HepG2 (cell line): ENCODE measurements at regions not wholly inside any gene's neighbourhood (a gene's known extent, or its start where the extent isn't known, plus 50 kb on each side); places are given as distances from the start of the nearest gene placed in this dataset.

ENCODE experiments used
- ATAC-seq: fragments of 200-7000 bp; cut with Tn5 transposase; 3 replicates; pipeline ENCODE4 v1.9.1; 2020; ENCODE audit warnings: mild to moderate bottlenecking, moderate library complexity
- BruUV-seq: library from RNA; stranded (reverse); fragments of 400-500 nt; replicated peaks from 2 replicates; lab custom pipeline; 2021; lab: Mats Ljungman, UMichigan
- CTCF ChIA-PET: fragments of 300-600 bp; formaldehyde crosslinking; extraction: SDS; loops from one replicate; lab custom pipeline; 2021; ENCODE audit warnings: low total read pairs, inconsistent platforms, low intra/inter-chr PET ratio; lab: Yijun Ruan, JAX
- POLR2A ChIA-PET: fragments of 350-600 bp; sonication (Branson Sonifier 250); formaldehyde crosslinking; loops from one replicate; lab custom pipeline; 2020; ENCODE audit warnings: antibody characterized with exemption, inconsistent platforms; lab: Yijun Ruan, JAX
- DNase-seq: peaks from one replicate; pipeline ENCODE4 v3.0.0-alpha.2; 2015; ENCODE audit warnings: low spot score
- FAIRE-seq: peaks from 3 replicates; lab custom pipeline; 2011; peaks lifted over from hg19 to GRCh38; lab: Jason Lieb, UNC
- H2AFZ ChIP-seq: one replicate; pipeline ENCODE4 v1.6.1; 2011; ENCODE audit warnings: low read length, inconsistent platforms
- H3K27ac ChIP-seq: fragments of 300-600 bp; 3 replicates; pipeline ENCODE4 v1.8.0; 2011; ENCODE audit warnings: mixed run types, mild to moderate bottlenecking, mixed read lengths, low read length, inconsistent platforms; ENCODE audit not compliant: insufficient read depth; ENCODE audit errors: extremely low read length
- H3K27me3 ChIP-seq, 2 experiments: fragments of 200-600 bp in 1 of 2; 2 replicates in 1 of 2; 3 replicates in 1 of 2; pipeline versions ENCODE4 v1.6.0 to v1.8.0; 2011; ENCODE audit warnings: low read length in 2 of 2, mild to moderate bottlenecking in 2 of 2, moderate library complexity in 2 of 2, inconsistent platforms in 1 of 2; ENCODE audit not compliant: insufficient read depth in 2 of 2, control insufficient read depth in 1 of 2
- H3K36me3 ChIP-seq, 2 experiments: fragments of 200-600 bp in 1 of 2; replicated peaks in 1 of 2; 2 replicates in 1 of 2; 3 replicates in 1 of 2; pipeline versions ENCODE4 v1.5.1 to v1.8.0; 2011; ENCODE audit warnings: low read length in 2 of 2, inconsistent platforms in 1 of 2; ENCODE audit not compliant: insufficient read depth in 2 of 2, control insufficient read depth in 1 of 2
- H3K4me1 ChIP-seq: 2 replicates; pipeline ENCODE4 v1.5.1; 2012; ENCODE audit warnings: low read length, inconsistent platforms; ENCODE audit not compliant: insufficient read depth
- H3K4me2 ChIP-seq: 2 replicates; pipeline ENCODE4 v1.6.0; 2011; ENCODE audit warnings: low read depth, low read length, inconsistent platforms
- H3K4me3 ChIP-seq, 3 experiments: fragments of 200-600 bp in 1 of 3; sonication (generic), shearing (Covaris generic) in 1 of 3; replicated peaks in 1 of 3; 2 replicates each; pipeline ENCODE4 v1.5.1; 2011 to 2016; ENCODE audit warnings: low read length in 3 of 3, inconsistent platforms in 2 of 3, low read depth in 2 of 3, mild to moderate bottlenecking in 2 of 3, control low read depth in 1 of 3, mixed read lengths in 1 of 3; ENCODE audit not compliant: insufficient read depth in 1 of 3
- H3K79me2 ChIP-seq: one replicate; pipeline ENCODE4 v1.6.1; 2011; ENCODE audit warnings: low read length, inconsistent platforms; ENCODE audit not compliant: insufficient read depth
- H3K9ac ChIP-seq: 2 replicates; pipeline ENCODE4 v1.6.0; 2011; ENCODE audit warnings: mild to moderate bottlenecking, low read depth, low read length, inconsistent platforms; ENCODE audit not compliant: insufficient read depth
- H3K9me3 ChIP-seq: 2 replicates; pipeline ENCODE4 v1.5.1; 2012; ENCODE audit warnings: mild to moderate bottlenecking, low read length
- H4K20me1 ChIP-seq: 2 replicates; pipeline ENCODE4 v1.6.0; 2011; ENCODE audit warnings: inconsistent platforms, mild to moderate bottlenecking, low read length, moderate library complexity; ENCODE audit not compliant: insufficient read depth
- CTCF ChIP-seq: sonication (generic); formaldehyde crosslinking; IDR thresholded peaks from 2 replicates; pipeline ENCODE4 v1.5.0; 2020; ENCODE audit warnings: mild to moderate bottlenecking, missing genetic modification reagents, moderate library complexity
- DR1 ChIP-seq: sonication (generic); formaldehyde crosslinking; IDR thresholded peaks from 2 replicates; pipeline ENCODE4 v1.8.0; 2021; ENCODE audit warnings: mild to moderate bottlenecking, missing genetic modification reagents, inconsistent platforms
- KDM5A ChIP-seq: fragments of 200-600 bp; sonication (generic); IDR thresholded peaks from 2 replicates; pipeline ENCODE4 v1.7.0; 2018; ENCODE audit warnings: antibody characterized with exemption, mild to moderate bottlenecking, low read length, borderline replicate concordance
- MLXIP ChIP-seq: sonication (generic); formaldehyde crosslinking; IDR thresholded peaks from 2 replicates; pipeline ENCODE4 v1.9.0; 2021; ENCODE audit warnings: missing genetic modification reagents, borderline replicate concordance
- MYC ChIP-seq: sonication (generic); formaldehyde crosslinking; IDR thresholded peaks from 2 replicates; pipeline ENCODE4 v1.9.0; 2021; ENCODE audit warnings: missing genetic modification reagents, borderline replicate concordance
- RFX1 ChIP-seq: fragments of 450-650 bp; IDR thresholded peaks from 2 replicates; pipeline ENCODE4 v1.6.1; 2017
- SMYD3 ChIP-seq: sonication (generic); formaldehyde crosslinking; IDR thresholded peaks from 2 replicates; pipeline ENCODE4 v1.8.1; 2023; ENCODE audit warnings: mild to moderate bottlenecking, missing genetic modification reagents
- ZNF362 ChIP-seq: sonication (generic); formaldehyde crosslinking; IDR thresholded peaks from 2 replicates; pipeline ENCODE4 v1.4.0; 2020; ENCODE audit warnings: missing genetic modification reagents, mild to moderate bottlenecking, borderline replicate concordance
- ZNF441 ChIP-seq: sonication (generic); formaldehyde crosslinking; IDR thresholded peaks from 2 replicates; pipeline ENCODE4 v1.7.0; 2021; ENCODE audit warnings: missing genetic modification reagents, borderline replicate concordance
- ZNF773 ChIP-seq: sonication (generic); formaldehyde crosslinking; IDR thresholded peaks from 2 replicates; pipeline ENCODE4 v1.4.0; 2020; ENCODE audit warnings: missing genetic modification reagents, borderline replicate concordance
- ZNF800 ChIP-seq: sonication (generic); formaldehyde crosslinking; IDR thresholded peaks from 2 replicates; pipeline ENCODE4 v1.4.0; 2020; ENCODE audit warnings: missing genetic modification reagents
- WGBS: methylation state at CpG from one replicate; pipeline ENCODE4 v1.1.6; 2017; ENCODE audit warnings: low lambda C conversion rate; 5-methylcytosine and 5-hydroxymethylcytosine counted together
- in situ Hi-C: cut with HindIII; loops from 2 replicates; pipeline ENCODE4 v1.10.0; 2017; ENCODE audit warnings: low pct_unique_long_range_greater_than_20kb; ENCODE audit not compliant: extremely low pct_ligation_motif_present
- intact Hi-C: fragments of 100-400 bp; cut with micrococcal nuclease; formaldehyde crosslinking; loops from one replicate; pipeline ENCODE4 v1.10.0; 2022; ENCODE audit not compliant: unreplicated experiment

- H3K79me2 ChIP-seq, result no peaks in the 10 kb centered on the region
- CTCF ChIA-PET, result no interaction called here
- no peak overlapping the region for H3K27ac ChIP-seq
- no peak overlapping the region for H3K4me3 ChIP-seq
- no peak for DNase-seq
- H3K27me3 ChIP-seq, result no peaks in the 10 kb centered on the region
- H3K4me1 ChIP-seq, result no peaks in the 10 kb centered on the region
- no peak overlapping the region for H2AFZ ChIP-seq
- TF ChIP-seq KDM5A (no peak), MYC (CRISPR knock-in tag) (no peak), DR1 (CRISPR knock-in tag) (no peak), ZNF441 (no peak), RFX1 (no peak), ZNF773 (no peak)
- TF ChIP-seq, all 625 proteins: peak for 0
- FAIRE-seq, result no peak
- Histone ChIP-seq H3K9me3 (no peaks in the 10 kb centered on the region), H3K9ac (no peak overlapping the region), H3K4me2 (no peak overlapping the region), H4K20me1 (no peaks in the 10 kb centered on the region), H3K36me3 (no peaks in the 10 kb centered on the region)
- no peak for ATAC-seq
- no TSS peak for BruUV-seq
- intact Hi-C loops (no loop called here), in situ Hi-C loops (no loop called here)
- POLR2A ChIA-PET, result no interaction called here
These were observed 244.5 kb downstream of the PLK2 start for GRCh38 chr5:58215364-58215763.

GRCh38 chr5:58211441-58211840 lies 248.4 kb downstream of the PLK2 start:
- no TSS peak for BruUV-seq
- Histone ChIP-seq H3K9me3 (no peaks in the 10 kb centered on the region), H2AFZ (no peak overlapping the region), H3K36me3 (no peaks in the 10 kb centered on the region), H3K79me2 (no peaks in the 10 kb centered on the region), H3K9ac (no peak overlapping the region), H3K27me3 (no peaks in the 10 kb centered on the region), H3K27ac (no peak overlapping the region), H3K4me2 (no peak overlapping the region), H3K4me1 (no peaks in the 10 kb centered on the region), H3K4me3 (no peak overlapping the region), H4K20me1 (no peaks in the 10 kb centered on the region)
- DNase-seq (no peak), FAIRE-seq (no peak), ATAC-seq (no peak)
- in situ Hi-C loops (no loop called here), intact Hi-C loops (no loop called here)
- ChIA-PET POLR2A (no interaction called here), CTCF (no interaction called here)
- WGBS, result 3% methylated on average over 1 of the region's 1 CpG
- TF ChIP-seq ZNF800 (CRISPR knock-in tag) (no peak), ZNF362 (CRISPR knock-in tag) (no peak), SMYD3 (no peak), MLXIP (CRISPR knock-in tag) (no peak), CTCF (CRISPR knock-in tag) (no peak)
